D721Med (cell line): ENCODE measurements at regions not wholly inside any gene's neighbourhood (a gene's known extent, or its start where the extent isn't known, plus 50 kb on each side); places are given as distances from the start of the nearest gene placed in this dataset.

ENCODE experiments used
- DNase-seq: peaks from one replicate; pipeline ENCODE4 v3.0.0; 2011; ENCODE audit warnings: low spot score; ENCODE audit not compliant: insufficient read length
- FAIRE-seq: peaks from 2 replicates; lab custom pipeline; 2011; peaks lifted over from hg19 to GRCh38; lab: Jason Lieb, UNC
- TF ChIP-seq, protein P1 (sequence below): IDR thresholded peaks from 2 replicates; pipeline ENCODE4 v1.5.1; 2012; ENCODE audit warnings: mild to moderate bottlenecking, control low read depth; ENCODE audit not compliant: insufficient read depth; ENCODE audit errors: missing control alignments

DNA sequence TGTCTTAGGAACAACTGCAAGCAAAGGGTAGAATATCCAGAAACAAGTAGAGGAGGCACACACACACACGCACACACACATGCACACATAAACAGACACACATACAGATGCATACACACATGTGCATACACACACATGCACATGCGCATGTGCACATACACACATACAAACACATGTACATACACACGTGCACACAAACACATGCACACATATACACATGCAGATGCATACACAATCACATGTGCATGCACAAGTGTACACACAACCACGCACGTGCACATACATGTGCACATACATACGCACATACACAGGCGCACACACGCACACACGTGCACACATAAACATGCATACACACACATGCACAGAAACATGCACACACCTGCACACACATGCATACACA lies 206.5 kb upstream of the OPRM1 start:
- FAIRE-seq (no peak), DNase-seq (no peak)
- TF ChIP-seq, protein P1, sequence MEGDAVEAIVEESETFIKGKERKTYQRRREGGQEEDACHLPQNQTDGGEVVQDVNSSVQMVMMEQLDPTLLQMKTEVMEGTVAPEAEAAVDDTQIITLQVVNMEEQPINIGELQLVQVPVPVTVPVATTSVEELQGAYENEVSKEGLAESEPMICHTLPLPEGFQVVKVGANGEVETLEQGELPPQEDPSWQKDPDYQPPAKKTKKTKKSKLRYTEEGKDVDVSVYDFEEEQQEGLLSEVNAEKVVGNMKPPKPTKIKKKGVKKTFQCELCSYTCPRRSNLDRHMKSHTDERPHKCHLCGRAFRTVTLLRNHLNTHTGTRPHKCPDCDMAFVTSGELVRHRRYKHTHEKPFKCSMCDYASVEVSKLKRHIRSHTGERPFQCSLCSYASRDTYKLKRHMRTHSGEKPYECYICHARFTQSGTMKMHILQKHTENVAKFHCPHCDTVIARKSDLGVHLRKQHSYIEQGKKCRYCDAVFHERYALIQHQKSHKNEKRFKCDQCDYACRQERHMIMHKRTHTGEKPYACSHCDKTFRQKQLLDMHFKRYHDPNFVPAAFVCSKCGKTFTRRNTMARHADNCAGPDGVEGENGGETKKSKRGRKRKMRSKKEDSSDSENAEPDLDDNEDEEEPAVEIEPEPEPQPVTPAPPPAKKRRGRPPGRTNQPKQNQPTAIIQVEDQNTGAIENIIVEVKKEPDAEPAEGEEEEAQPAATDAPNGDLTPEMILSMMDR = no peak

DNA sequence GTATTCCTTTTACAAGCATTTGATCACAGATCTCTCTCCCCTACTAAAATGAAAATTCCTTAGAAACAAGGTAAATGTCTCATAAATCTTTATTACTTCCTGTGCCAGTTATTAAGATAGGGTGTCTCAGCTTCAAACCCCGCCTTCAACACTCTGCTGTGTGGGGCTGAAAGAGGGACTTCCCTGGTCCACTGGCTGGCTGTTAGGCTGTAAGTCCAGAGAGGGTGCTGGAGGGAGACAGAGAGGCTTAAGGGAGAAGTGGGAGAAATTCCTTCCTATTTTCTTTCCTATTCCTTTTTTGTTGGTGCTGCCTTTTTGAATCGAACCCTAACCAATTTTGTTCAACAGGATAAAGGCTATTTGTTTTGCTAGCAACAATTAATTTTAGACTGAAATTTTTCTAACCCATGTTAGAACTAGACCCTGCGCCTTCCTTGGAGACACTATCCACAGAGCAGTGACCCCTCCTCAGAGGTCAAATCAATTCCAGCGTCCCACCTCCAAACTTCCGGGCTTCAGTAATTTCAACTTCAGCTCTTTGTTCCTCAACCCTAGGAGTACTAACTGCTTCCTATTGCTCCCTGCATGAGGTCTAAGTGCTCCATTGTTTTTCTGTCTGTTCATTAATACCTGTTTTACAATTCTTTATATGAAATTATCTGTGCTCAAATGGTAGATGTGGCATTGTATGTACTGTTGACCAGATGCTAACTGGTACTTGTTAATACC lies 207.5 kb upstream of the OPRM1 start:
- FAIRE-seq (no peak), DNase-seq (no peak)
- TF ChIP-seq, protein P1 = no peak

DNA sequence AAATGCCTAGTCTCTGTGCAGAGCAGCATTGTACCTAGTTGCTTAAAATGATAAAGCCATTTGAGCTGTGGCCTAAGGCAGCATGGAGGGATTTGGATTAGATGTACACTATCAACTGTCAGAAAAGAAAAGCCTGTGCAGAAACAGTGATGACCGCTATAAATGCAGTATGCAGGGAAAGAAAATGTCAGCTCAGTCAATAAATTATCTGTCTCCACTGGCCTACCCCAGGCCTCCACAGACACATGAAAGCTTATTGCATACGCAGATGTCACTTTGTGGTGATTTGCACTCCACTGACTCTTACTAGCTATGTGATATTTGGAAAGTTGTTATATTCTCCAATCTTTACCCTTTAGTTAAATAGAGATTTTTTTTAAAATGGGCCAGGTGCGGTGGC lies 221.9 kb upstream of the OPRM1 start:
- DNase-seq (no peak), FAIRE-seq (no peak)
- TF ChIP-seq, protein P1 = no peak

DNA sequence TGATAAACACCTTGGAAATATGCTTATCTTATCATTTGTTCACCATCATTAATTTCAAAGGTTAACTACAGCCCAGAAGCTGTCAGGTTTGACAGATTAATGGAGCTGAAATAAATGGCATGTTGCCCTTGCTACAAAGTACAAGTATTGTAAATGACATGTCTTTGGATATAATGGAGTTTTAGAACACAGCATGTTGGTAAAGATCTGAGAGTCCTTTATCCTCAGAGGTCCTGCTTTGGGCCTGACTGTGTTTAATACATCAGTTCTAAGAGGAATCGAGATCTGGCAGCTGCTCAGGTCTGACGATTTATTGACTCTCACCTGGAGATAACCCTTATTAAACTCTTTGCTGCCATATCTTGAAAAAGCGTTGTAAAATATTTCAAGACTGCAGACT lies 222.7 kb upstream of the OPRM1 start:
- TF ChIP-seq, protein P1 = no peak
- DNase-seq (no peak), FAIRE-seq (no peak)

DNA sequence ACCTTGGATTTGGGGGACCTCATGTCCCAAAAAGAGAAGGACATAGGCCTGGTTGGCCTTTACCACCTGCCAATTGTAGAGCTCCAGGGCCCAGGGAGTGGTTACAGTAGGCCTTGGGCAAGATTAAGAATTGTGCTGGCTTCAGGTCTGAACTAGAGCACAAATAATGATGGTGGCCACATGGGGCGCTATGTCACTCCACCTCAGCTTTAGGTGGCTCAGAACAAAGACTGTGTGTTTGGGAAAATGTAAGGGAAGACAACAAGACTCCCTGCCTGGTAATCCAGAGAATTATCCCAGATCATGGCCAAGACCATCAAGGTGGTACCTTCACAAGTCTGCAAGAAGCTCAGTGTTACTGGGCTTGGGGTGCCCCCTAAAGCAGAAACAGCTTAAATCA lies 224.9 kb upstream of the OPRM1 start:
- FAIRE-seq (no peak), DNase-seq (no peak)
- TF ChIP-seq, protein P1 = no peak

DNA sequence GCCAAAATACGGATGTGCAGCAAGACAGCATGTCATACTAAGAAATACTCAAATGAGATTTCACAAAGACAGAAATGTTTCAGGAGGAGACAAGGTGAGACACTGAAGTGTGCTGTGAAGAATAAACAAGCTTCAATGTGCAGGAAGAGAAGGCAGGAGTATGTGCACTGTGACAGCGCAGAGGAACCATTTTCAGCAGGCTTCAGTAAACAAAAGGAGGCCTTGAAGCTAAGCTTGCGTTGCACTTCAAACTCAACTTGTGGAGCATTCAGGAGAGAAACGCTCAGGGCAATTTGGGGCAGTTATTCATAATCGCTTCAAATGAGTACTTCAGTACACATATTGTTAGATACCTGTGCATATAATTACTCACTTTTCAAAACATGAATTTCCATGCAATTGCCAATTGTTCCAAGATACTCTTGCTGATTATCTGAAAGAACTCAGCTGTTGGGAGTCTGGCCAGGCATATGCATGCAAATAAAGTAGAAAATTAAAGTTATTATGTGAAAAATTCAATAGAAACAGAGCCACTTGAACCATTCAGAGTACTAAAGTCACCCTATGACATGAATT lies 234.2 kb upstream of the OPRM1 start:
- FAIRE-seq (no peak), DNase-seq (no peak)

More for the DNA sequence above, 234.2 kb upstream of the OPRM1 start:
- TF ChIP-seq, protein P1 = no peak
